Mucosa of stomach (tissue), 1 donor: ENCODE measurements at regions not wholly inside any gene's neighbourhood (a gene's known extent, or its start where the extent isn't known, plus 50 kb on each side); places are given as distances from the start of the nearest gene placed in this dataset.

Experiments
- H3K27me3 ChIP-seq: one replicate; pipeline ENCODE4 v1.7.0; 2013; ENCODE audit warnings: mild to moderate bottlenecking, low read length; ENCODE audit not compliant: control insufficient read depth, insufficient read depth
- H3K36me3 ChIP-seq: one replicate; pipeline ENCODE4 v1.7.0; 2013; ENCODE audit warnings: low read length; ENCODE audit not compliant: control insufficient read depth, insufficient read depth
- H3K4me1 ChIP-seq: one replicate; pipeline ENCODE4 v1.7.0; 2013; ENCODE audit warnings: mild to moderate bottlenecking, low read length; ENCODE audit not compliant: control insufficient read depth, insufficient read depth
- H3K4me3 ChIP-seq: one replicate; pipeline ENCODE4 v1.7.0; 2013; ENCODE audit warnings: low read length
- H3K9ac ChIP-seq: one replicate; pipeline ENCODE4 v1.7.0; 2013; ENCODE audit warnings: mild to moderate bottlenecking, low read length, moderate library complexity
- H3K9me3 ChIP-seq: one replicate; pipeline ENCODE4 v1.7.0; 2013; ENCODE audit warnings: mild to moderate bottlenecking, low read length, moderate library complexity; ENCODE audit not compliant: control insufficient read depth
- donor health status: Pancreatic carcinoma.

DNA sequence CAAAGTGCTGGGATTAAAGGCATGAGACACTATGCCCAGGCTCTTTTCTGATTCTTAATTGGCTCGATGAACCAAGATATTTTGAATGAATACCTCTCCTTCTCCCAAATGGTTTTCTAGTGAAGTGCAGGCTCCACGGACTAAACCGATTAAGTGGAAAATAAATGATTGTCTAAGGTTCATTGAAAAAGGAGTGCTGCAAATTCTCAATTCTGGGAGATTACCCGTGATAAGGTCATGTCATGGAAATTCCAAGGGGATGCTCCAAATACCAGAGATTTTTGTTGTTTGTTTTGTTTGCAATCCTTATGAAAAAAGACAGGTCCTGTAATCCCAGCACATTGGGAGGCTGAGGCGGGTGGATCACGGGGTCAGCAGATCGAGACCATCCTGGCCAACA lies 406.9 kb upstream of the TBL1XR1 start:
- H3K27me3 ChIP-seq, result no peaks in the 10 kb centered on the region

DNA sequence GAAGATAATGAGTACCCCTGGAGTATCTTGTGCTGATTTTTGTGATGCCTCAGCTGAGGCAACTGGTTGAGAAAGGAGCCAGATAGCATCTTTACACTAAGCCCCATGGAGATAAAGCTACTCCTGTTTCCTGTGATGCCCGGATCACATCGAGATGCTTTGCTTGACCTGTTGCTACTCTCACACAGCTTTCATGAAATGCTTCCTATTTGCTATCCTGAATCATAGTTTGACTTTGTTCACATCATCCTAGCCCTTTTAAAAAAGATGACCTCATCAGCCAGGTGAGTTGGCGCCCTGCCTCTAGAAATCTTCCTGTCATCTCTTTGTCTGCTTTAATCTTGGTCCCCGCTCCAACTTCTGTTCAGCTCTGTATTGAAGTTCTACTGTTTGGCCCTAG lies 409.6 kb upstream of the TBL1XR1 start:
- H3K4me1 ChIP-seq, result peaks cover 69% of the 10 kb centered on the region
- no peaks in the 10 kb centered on the region for H3K36me3 ChIP-seq
- peak overlapping the region; percentile 20 for H3K9ac ChIP-seq

More for the DNA sequence above, 406.9 kb upstream of the TBL1XR1 start:
- Histone ChIP-seq H3K9ac (no peak overlapping the region), H3K4me1 (peaks cover 49% of the 10 kb centered on the region), H3K4me3 (no peak overlapping the region), H3K36me3 (no peaks in the 10 kb centered on the region), H3K9me3 (no peaks in the 10 kb centered on the region)

DNA sequence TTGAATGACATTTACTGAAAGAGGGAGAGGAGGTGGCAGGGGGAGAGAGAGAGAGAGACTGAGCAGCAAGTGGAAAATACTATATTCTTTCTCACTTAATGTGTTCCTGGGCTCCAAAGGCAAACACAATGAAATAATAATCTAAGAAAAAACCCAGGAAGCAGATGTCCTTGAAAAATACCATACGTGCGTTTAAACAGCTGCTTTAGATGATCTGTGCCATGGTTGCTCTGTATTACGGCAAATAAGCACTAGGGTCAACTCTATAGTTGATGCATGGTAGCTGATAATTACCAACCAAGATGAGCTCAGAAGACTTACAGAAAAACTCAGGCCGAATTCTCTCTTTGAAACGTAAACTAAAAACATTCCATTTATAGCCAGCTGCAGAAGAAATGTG lies 410.3 kb upstream of the TBL1XR1 start:
- Histone ChIP-seq H3K4me3 (no peak overlapping the region), H3K4me1 (peaks cover 62% of the 10 kb centered on the region), H3K9ac (peak overlapping the region; percentile 20), H3K36me3 (no peaks in the 10 kb centered on the region), H3K27me3 (no peaks in the 10 kb centered on the region), H3K9me3 (no peaks in the 10 kb centered on the region)

More for the DNA sequence above, 409.6 kb upstream of the TBL1XR1 start:
- Histone ChIP-seq H3K9me3 (no peaks in the 10 kb centered on the region), H3K4me3 (no peak overlapping the region), H3K27me3 (no peaks in the 10 kb centered on the region)

DNA sequence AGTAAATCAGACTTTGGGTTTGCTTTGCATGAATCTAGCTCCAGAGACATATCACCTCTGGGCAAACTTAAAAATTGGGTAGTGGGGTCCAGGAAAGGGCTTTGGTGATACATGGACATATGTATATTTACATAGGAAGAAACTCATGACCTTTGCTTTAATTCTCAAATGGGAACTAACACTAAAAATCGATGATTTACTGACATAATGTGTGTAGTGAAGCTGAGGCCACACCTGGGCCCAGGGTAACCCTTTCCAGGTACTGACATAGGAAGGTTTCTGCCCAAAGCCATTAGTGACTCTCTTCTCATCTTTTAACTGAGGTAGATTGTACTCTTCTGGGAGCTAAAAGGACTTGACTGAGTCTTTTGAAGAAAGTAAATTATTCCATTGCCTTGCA lies 411.2 kb upstream of the TBL1XR1 start:
- no peaks in the 10 kb centered on the region for H3K36me3 ChIP-seq
- H3K9ac ChIP-seq, result no peak overlapping the region
- H3K27me3 ChIP-seq, result no peaks in the 10 kb centered on the region
- peaks cover 54% of the 10 kb centered on the region for H3K4me1 ChIP-seq
- no peak overlapping the region for H3K4me3 ChIP-seq
- no peaks in the 10 kb centered on the region for H3K9me3 ChIP-seq

DNA sequence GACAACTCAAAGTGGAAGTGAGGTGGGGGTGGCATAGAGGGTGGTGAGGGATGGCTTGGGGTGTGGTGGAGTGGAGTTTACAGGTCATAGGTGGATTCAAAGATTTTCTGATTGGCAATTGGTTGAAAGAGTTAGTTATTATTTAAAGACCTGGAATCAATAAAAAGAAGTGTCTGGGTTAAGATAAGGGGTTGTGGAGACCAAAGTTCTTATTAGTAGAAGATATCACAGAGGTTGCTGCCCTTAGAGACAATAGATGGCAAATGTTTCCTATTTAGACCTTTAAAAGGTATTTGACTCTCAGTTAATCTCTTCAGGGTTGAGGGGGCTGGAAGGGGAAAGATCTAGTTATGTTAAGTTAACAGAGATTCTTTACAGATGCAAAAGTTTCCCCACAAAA lies 412.3 kb upstream of the TBL1XR1 start:
- Histone ChIP-seq H3K4me1 (peaks cover 45% of the 10 kb centered on the region), H3K27me3 (no peaks in the 10 kb centered on the region), H3K9me3 (no peaks in the 10 kb centered on the region), H3K9ac (no peak overlapping the region), H3K36me3 (no peaks in the 10 kb centered on the region), H3K4me3 (no peak overlapping the region)

DNA sequence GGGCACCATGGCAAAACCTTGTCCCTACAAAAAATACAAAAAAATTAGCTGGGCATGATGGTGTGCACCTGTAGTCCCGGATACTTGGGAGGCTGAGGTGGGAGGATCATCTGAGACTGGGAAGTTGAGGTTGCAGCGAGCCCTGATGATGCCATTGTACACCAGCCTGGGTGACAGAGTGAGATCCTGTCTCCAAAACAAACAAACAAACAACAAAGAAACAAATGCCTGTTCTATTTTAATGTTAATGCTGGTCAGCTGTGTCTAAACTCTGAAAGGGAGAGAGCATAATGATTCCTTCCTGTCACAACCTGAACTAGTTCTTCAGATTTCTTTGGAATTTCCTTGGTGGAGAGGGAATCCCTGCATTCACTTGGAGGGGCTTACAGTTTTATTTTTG lies 413.0 kb upstream of the TBL1XR1 start:
- Histone ChIP-seq H3K9me3 (no peaks in the 10 kb centered on the region), H3K9ac (no peak overlapping the region), H3K36me3 (no peaks in the 10 kb centered on the region), H3K4me3 (no peak overlapping the region), H3K27me3 (no peaks in the 10 kb centered on the region), H3K4me1 (peaks cover 50% of the 10 kb centered on the region)

DNA sequence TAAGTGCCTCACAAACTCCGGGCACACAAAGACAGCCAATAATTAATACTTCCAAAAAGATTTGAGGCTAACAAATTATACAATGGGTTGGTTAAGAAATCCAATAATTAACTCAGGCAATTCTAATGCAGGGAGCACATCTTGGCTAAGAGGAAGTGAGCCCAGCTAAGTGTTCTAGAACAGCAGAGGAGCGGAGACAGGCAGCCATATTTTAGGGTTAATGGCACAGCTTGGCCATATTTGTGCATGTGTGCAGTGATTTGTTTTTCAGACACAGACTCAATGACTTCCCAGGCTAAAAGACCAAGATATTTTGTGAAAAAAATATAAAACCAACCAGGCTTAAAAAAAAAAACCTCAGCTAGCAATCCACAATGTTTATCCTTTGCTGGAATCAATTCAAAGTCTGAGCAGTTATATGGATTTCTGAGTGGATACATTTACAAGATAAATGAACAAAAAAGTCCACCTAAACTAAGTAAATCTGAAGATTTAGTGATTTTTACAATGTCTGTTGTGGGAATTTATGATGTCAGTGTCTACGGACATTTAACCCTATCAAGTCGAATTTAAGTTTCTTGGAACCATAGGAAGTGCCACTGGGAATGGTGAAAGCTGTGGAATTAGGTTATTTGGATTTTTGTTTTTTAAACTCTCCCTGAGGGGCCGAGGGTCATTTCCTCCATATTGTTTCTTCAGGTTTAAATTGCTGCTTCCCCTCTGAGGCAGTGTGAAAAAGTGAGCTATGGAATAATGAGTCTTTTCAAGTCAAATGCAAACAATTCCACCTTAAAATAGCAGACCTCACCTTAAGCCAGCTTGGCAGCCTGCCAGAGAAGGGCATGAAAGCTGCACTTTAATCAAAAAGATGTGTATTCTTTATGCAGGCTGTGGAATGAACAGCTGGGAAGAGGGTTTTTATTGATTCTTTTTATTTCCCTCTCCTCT lies 413.7 kb upstream of the TBL1XR1 start:
- Histone ChIP-seq H3K4me1 (peaks cover 55% of the 10 kb centered on the region), H3K27me3 (no peaks in the 10 kb centered on the region), H3K4me3 (no peak overlapping the region), H3K9me3 (no peaks in the 10 kb centered on the region), H3K36me3 (no peaks in the 10 kb centered on the region), H3K9ac (no peak overlapping the region)

DNA sequence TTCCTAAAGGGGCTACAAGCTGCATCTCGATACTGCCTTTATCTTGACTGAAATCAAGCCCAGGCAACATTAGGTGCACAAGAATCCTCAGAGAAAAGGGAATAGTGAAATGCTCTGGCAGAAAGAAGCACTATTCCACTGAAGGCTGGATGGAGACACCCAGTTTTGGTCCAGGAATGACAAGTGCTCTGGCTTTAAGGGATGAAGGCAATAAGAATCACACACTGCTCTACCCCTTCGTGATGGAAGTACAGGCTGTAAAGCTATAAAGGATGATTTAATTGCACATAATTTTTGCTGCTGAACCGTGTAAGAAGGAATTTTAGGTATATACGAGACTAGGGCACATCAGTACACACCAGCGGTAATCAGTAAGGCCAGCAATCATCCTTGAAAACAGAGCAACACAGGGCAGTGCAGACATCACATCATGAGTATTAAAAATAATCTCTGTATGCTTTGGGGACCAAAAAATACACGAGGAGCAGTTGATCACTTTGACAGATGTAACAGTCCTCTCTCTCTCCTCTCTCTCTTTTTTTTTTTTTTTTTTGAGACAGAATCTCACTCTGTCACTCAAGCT lies 414.6 kb upstream of the TBL1XR1 start:
- H3K4me1 ChIP-seq, result peaks cover 50% of the 10 kb centered on the region
- no peaks in the 10 kb centered on the region for H3K36me3 ChIP-seq
- H3K4me3 ChIP-seq, result no peak overlapping the region
- H3K27me3 ChIP-seq, result no peaks in the 10 kb centered on the region
- no peaks in the 10 kb centered on the region for H3K9me3 ChIP-seq
- H3K9ac ChIP-seq, result no peak overlapping the region

DNA sequence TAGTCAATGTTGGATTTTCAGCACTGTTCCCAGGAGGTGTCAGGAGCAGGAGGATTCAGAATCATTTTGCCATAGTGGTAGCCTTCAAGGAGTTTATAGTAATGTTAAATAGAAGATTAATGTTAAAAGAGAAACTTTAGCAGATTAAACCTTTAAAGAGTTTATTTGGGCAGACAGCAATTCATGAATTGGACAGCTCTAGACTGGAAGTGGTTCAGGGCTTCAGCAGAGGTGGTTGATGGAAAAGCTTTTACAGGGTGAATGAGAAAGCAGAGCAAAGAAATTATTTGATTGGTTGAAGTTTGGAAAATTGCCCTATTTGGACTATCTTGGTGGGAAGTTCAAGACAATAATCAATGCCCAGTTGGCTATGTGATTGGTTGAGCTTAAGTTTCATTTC lies 416.6 kb upstream of the TBL1XR1 start:
- Histone ChIP-seq H3K9me3 (no peaks in the 10 kb centered on the region), H3K4me3 (no peak overlapping the region), H3K4me1 (peaks cover 41% of the 10 kb centered on the region), H3K9ac (no peak overlapping the region), H3K36me3 (no peaks in the 10 kb centered on the region), H3K27me3 (no peaks in the 10 kb centered on the region)

DNA sequence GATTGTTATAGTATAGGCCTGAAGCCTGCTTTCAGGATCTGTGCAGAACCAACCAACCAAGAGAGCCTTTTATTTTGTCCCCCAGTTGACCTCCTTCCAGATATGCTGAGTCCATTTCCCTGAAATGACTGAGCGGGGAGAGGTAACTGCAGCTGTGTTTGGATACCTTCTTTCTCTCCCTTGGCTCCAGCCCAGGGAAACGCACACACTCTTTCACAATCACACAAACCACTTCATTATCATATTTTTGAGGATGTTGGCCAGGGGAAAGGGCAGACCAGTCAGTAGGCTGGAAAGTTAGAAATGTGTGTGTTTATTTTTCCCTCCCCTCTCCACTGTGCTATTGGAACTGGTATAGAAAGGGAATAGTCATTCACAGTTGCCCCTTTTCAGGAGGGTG lies 417.7 kb upstream of the TBL1XR1 start:
- peaks cover 45% of the 10 kb centered on the region for H3K4me1 ChIP-seq
- H3K9me3 ChIP-seq, result no peaks in the 10 kb centered on the region
- H3K9ac ChIP-seq, result no peak overlapping the region
- H3K4me3 ChIP-seq, result no peak overlapping the region
- no peaks in the 10 kb centered on the region for H3K27me3 ChIP-seq
- no peaks in the 10 kb centered on the region for H3K36me3 ChIP-seq

DNA sequence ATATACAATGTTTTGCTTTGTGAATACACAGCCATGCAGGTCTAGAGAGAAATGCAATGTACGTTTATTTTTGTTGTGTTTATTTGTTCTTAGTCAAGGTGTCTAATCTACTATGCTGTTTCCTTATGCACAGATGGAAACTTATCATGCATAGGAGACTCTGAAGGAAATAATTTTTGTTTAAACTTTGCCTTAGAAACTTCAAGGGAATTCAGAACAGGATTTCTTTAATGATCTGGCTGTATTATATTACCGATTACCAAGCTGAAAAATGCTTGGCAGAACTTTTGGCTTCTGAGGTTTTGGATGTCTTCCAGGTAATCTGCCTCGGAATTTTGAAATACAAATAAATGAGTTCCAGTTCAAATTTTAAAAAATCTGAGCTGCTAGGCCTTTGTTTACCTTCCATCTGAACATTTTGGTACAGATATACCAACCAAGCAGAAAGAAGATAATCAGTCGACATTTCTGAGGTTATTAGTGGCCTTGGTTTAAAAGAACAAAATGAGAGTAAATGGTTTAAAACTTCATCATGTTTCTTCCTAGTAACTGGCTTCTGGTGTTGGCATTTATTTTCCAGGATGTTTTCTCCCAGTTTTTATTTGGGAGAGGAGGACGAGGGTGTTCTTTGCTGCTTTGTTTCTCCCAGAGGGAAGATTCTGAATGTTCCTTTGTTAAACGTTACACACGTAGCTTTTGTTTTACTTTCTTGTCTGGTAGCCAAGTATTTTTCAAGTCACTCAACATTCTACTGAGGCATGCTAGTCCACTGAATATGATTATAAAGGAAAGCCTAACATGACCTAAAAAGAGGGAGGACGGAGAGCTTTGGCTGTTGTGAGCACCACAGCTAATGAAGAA lies 421.8 kb upstream of the TBL1XR1 start:
- H3K36me3 ChIP-seq, result no peaks in the 10 kb centered on the region
- no peaks in the 10 kb centered on the region for H3K9me3 ChIP-seq
- peak overlapping the region; percentile 36 for H3K9ac ChIP-seq
- no peaks in the 10 kb centered on the region for H3K27me3 ChIP-seq
- no peak overlapping the region for H3K4me3 ChIP-seq
- peaks cover 45% of the 10 kb centered on the region for H3K4me1 ChIP-seq

DNA sequence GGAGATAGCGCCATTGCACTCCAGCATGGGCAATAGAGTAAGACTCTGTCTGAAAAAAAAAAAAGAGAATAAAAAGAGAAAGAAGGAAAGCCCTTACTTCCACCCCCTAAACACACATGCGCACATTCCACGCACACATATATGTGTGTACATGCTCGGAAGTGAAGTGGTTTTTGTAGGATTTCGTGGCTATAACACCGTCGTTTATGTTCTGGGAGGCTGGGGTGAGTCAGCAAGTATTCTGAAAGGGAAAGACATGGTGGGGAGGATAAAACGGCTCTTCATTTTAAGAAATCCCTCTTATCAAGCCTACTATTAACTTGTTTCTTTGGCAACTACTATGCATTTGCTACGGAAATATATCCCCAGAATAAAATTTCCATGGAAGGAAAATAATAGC lies 422.8 kb upstream of the TBL1XR1 start:
- Histone ChIP-seq H3K4me3 (no peak overlapping the region), H3K9me3 (no peaks in the 10 kb centered on the region), H3K4me1 (peaks cover 43% of the 10 kb centered on the region), H3K9ac (no peak overlapping the region), H3K27me3 (no peaks in the 10 kb centered on the region), H3K36me3 (no peaks in the 10 kb centered on the region)
